GM19328 (cell line): ENCODE measurements at regions not wholly inside any gene's neighbourhood (a gene's known extent, or its start where the extent isn't known, plus 50 kb on each side); places are given as distances from the start of the nearest gene placed in this dataset.
"Not testable (repeated sequence)": the region's sequence is repeated elsewhere in the genome, so short reads cannot be mapped to it uniquely, and the experiment has no call there.

Experiments
- ATAC-seq: cut with Tn5 transposase; IDR thresholded peaks from one replicate; pipeline ENCODE4 v1.9.1; 2021; ENCODE audit warnings: mild to moderate bottlenecking, moderate library complexity; ENCODE audit not compliant: unreplicated experiment

- ATAC-seq: no peak
Observed at GRCh38 chr5:54825005-54825404, 160.4 kb downstream of the ESM1 start.

DNA sequence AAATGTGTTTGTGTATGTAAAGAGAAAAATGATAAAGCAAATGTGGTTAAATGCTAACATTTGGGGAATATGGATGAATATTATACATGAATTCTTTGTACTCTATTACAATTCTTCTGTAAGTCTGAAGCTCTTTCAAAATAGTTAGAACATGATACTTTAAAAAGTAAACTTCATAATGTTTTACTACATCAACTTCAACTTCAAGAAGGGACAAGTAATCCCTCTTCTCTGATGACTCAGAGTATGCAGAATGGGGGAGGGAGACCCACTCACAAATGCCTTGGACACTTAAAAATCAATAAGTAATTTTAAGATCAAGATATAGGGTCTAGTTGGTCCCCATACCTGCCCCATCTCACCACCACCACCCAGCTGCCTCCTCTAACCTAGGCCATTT, 162.4 kb downstream of the ESM1 start:
- no peak for ATAC-seq

DNA sequence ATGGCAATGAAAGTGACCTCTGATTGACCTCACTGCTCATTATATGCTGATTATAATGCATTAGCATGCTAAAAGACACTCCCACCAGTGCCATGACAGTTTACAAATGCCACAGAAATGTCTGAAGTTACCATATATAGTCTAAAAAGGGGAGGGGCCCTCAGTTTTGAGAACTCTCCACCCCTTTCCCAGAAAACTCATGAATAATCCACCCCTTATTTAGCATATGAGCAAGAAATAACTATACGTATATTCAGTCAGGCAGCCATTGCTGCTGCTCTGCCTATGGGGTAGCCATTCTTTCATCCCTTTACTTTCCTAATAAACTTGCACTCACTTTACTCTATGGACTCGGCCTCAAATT, 163.1 kb downstream of the ESM1 start:
- no peak for ATAC-seq

GRCh38 chr5:54821445-54822323, 163.7 kb downstream of the ESM1 start:
- ATAC-seq: no peak

DNA sequence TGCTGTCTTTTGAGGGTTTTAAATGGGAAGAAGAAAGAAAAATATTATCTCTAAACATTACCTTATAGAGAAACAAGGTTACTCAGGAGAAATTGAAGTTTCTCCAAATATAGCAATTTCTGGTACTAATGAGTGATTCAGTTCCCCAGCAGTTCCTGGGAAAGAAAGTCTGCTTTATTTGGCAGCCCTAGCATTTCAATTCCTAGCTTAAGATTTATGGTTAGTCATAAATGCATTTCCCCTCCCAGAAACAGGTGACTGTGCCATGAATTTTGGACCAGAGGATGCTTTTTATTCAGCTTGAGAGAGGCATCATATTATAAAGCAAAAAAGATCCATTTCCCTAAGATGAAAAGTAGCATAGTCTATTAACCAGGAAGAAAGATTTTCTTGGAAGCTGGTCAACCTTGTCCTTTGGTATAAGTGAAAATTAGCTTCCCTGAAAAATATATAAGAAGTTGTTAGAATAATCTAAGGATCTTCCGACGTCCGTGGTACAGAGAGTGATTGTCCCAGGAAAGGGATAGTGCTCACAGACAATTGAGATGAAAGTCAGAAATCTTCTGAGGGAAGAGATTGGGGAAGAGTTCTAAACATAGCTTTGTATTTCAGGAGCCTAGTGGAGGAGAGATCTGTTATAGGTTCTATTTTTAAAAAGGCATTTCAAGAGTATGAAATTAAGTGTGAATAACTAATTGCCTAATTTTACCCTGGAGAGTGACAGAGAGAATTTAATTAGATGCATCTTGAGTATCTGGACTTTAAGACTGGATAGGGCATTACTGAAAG, 164.9 kb downstream of the ESM1 start:
- ATAC-seq: no peak

DNA sequence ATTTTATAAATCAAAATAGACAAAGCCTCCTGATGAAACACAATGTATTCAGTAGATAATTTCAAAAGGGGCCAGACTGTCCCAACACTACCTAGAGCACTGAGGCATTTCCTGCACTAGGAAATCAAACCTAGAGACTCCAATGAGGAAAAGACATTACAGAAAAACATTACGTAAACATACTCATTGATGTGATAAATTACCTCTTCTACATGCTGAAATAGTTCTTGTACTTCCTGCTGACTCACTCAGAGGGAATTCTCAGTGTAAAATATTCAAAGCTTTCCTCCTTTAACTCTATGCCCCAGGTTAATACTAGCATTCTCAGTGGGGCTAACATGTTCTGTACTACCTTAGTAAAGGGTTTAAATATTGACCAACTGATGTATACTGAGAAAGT, 178.0 kb downstream of the ESM1 start:
- no peak for ATAC-seq

GRCh38 chr5:54804521-54804920, 180.9 kb downstream of the ESM1 start:
- no peak for ATAC-seq

- ATAC-seq: no peak
Observed at GRCh38 chr5:54804086-54804485, 181.3 kb downstream of the ESM1 start.

DNA sequence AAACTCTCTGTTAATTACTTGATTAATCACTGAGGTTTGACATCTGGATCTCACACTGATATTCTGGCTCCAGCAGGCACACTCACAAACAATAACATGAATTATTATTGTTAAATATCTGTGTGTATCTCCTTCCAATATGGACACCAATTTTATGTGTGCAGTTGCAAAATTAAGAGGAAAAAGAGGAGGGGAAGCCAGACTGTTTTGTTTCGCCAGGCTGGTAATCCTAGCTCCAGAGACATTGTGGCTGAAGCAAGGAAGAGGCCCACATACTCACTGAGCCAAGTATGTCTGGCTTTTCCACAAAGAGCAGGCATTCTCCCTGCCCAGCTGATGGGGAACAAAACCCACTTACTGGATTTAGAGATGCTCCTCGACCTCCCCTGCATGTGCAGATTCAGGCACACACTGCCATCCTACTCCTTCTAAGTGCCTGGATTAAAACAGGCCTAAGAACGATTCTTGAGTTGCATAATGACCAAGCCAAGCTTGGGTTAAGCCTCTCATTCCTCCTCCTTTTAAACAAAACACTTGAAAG, 181.9 kb downstream of the ESM1 start:
- no peak for ATAC-seq

- ATAC-seq: peak; percentile 73
Observed at GRCh38 chr5:54799645-54800044, 185.7 kb downstream of the ESM1 start.

DNA sequence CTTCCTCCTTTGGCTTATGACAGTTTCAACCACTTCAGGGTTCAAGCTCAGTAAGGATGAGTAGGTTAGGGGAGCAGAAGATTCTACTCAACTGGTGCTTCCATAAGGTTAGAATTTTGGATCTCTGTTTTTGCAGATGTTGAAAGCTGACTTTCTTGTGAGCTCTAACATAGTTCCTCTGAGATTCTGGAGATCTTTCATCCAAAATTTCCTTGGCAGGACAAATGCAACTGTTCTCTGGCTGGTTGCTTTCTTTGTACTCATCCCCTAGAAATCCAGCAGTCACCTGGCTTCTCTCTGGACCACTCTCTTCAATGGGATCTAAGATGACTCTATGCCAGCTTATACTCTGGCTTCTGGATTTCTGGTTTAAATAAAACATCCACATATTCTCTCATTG, 189.6 kb downstream of the ESM1 start:
- ATAC-seq: no peak

- ATAC-seq: no peak
Observed at GRCh38 chr5:54795284-54795683, 190.1 kb downstream of the ESM1 start.

DNA sequence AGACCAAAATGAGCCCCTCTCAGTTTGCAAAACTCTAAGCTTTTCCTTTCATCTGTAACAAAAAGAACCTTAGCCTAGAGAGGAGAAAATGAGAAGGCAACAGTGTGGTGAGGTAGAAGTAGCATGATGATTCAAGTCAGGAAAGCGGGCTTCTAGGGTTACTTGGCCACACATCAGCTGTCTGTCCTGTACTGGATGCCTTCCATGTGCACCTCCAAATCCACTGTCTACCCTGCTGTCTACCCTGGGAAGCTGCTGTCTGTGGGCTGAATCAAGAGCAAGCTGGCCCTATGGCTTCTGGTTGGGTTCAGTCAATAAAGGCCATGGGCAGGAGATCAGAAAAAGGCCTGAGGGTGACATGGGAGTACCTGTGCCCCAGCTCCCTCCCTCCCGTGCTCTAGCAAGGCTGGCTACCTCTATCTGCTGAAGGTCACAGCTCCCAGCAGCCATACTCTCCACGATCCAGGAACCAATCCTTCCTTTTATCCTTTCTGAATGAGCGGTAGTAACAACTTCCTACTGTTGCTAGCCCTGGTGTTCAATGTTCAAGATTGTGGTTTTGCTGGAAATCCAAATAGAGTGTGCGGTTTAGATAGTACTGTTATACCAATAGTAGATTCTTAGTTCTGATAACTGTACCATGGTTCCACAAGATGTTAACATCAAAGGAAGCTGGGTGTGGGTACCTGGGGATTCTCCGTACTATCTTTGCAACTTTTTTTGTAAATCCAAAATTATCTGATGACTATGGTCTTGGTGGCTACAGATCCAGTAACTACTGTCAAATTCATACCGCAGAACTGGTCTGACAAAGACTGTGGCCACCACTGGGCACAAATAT, 191.0 kb downstream of the ESM1 start:
- ATAC-seq: no peak

GRCh38 chr5:54793468-54794134, 191.8 kb downstream of the ESM1 start:
- ATAC-seq: no peak

DNA sequence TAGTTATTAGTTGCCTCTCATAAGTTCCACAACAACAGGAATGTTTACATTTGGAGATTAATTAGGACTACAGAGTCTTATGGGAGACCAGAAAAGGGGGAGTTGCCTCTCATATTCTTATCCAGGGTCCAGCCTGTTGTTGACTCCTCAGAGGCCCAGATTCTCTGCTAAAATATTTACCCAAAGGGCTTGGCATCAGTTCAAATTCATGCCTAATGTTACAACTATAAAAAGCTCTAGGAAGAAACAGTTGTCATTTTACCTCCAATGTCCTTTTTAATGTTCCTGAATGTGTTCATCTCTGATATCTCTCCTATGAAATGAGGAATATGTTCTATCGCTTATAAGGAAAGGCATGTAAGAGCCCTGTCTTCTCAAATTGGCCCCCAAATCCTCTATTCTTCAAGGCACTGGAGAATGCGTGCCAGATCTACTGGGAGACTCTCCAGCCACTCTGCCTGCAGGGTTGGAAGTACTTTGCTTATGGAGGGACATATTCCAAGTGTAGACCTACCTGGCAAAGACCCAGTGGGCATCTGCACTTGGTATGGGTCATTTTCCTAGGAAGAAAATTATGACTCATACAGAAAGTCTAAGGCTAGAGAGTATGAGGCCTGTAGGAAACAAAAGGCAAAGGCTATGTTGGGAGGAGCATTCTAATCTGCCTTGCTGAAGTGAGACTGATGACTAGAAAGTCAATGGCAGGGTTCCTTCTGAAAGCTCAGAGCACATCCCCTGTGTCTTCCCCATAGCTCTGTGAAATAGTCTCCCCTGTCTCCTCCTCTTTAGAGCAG, 192.6 kb downstream of the ESM1 start:
- no peak for ATAC-seq

- ATAC-seq: not testable (repeated sequence)
Observed at GRCh38 chr5:54787910-54788309, 197.5 kb downstream of the ESM1 start.

GRCh38 chr5:54785729-54786591, 199.4 kb downstream of the ESM1 start:
- ATAC-seq: peak; percentile 60

DNA sequence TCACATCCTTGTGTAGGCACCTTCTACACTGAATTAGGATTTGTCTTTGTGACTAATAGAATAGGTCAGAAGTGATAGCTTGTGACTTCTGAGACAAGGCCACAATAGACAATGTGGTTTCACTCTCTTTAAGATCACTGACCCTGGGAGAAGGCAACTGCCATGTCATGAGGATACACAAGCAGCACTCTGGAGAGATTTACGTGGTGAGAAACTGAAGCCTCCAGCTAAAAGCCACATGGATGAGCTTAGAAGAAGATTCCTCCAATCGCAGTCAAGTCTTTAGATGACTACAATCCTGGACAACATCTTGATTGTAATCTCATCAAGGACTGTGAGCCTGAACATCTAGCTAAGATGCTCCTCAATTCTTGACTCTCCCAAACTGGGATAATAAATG, 206.6 kb downstream of the ESM1 start:
- no peak for ATAC-seq

GRCh38 chr5:54775645-54776044, 209.7 kb downstream of the ESM1 start:
- no peak for ATAC-seq
